HG02798 (cell line): ENCODE measurements at regions not wholly inside any gene's neighbourhood (a gene's known extent, or its start where the extent isn't known, plus 50 kb on each side); places are given as distances from the start of the nearest gene placed in this dataset.
"Not testable (repeated sequence)": the region's sequence is repeated elsewhere in the genome, so short reads cannot be mapped to it uniquely, and the experiment has no call there.

Experiments
- ATAC-seq: cut with Tn5 transposase; IDR thresholded peaks from one replicate; pipeline ENCODE4 v1.9.1; 2021; ENCODE audit warnings: mild to moderate bottlenecking; ENCODE audit not compliant: unreplicated experiment, poor library complexity

DNA sequence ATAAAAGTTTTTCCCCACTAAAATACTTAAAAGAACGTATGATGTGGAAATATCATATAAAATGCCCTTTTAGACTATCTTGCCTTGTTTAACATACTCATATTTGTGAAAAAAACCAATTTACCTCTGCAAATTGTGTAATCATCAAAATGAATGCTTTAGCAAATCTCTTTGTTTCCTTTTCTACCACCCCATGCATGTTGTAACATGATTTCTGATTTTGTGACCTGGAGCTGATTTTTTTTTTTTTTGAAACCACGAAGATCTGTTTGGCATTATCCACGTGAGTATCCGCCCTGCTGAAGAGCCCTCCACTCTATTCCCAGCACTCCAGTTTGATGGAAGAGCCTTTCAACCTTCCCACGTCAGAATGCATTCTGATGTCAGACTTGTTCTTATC is 245.8 kb upstream of the NBEA start:
- no peak for ATAC-seq

DNA sequence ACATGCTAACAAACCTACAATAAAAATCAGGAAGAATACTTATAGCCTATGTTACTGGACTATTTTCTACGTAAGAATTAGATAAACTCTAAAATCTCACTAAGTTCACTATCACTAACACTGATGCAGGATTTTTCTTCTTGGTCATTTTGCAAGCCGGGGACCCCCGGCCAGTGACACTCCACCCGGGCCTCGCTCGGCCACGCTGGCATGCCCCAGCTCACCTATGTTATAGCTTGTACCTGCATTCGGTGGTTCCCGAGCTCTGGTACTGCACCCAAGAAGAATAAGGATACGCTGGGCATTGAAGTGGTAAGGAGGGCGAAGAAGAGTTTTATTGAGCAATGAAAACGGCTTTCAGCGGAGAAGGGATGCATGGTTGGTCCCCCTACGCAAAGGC is 245.3 kb upstream of the NBEA start:
- ATAC-seq = no peak

GRCh38 chr13:34698945-34699344 is 243.1 kb upstream of the NBEA start:
- no peak for ATAC-seq

DNA sequence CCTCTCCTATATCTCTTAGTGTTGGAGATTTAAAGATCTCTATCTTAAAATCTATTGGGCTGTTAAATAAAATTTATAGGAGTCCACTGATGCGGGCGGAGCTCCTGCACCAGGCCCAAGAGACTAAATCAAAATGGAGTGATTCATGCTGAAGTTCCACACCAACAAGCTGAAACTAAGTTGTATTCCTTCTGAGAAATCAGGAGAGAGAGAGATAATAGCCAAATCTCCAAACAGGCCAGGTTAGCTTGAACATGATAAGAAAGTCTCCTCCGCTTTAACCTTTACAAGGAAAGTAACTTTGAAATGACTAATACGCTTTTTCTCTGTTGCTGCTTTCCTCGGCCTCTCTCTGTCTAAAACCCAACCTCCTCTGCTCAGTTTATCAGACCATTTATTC is 241.9 kb upstream of the NBEA start:
- ATAC-seq = no peak

GRCh38 chr13:34701919-34702318 is 240.2 kb upstream of the NBEA start:
- ATAC-seq = no peak

- ATAC-seq = no peak
Measured at GRCh38 chr13:34708566-34709313, 233.3 kb upstream of the NBEA start.

GRCh38 chr13:34719060-34719875 is 222.8 kb upstream of the NBEA start:
- no peak for ATAC-seq

DNA sequence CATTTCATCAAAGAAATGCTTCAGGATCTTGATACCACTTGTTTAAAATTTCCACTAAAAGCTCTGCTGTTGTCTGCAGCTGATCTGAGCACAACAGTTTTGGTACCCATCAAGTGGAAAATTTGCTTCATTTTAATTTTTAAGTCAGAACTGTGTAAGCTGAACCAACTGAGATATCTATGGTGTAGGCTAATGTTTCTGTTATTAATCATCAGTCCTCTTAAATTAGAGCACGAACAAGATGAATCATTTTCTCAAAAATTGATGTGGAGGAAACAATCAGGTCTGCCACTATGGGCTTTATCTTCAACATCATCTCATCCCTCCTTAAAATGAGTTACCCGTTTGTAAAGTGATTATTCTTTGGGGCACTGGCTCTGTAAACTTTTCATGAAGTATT is 221.5 kb upstream of the NBEA start:
- ATAC-seq = no peak

- ATAC-seq = no peak
Measured at GRCh38 chr13:34721631-34722595, 220.2 kb upstream of the NBEA start.

DNA sequence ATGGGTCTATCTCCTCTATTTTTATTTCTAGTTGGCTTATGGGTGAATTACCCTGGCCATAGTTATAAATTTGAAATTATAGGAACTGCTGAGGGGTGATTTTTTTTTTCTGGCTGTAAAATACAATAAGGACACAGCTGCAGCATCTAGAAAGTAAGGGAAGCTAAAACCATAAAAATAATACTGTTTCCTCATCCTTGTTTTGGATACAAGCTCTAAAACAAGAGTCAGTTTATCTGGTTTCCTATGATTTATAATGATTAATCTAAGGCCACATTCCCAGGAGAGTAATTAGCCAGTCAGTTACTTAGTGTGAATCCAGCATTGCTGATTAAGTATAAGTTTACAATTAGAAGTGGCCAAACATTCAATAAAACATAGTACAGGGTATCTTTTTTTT is 219.1 kb upstream of the NBEA start:
- ATAC-seq = no peak

DNA sequence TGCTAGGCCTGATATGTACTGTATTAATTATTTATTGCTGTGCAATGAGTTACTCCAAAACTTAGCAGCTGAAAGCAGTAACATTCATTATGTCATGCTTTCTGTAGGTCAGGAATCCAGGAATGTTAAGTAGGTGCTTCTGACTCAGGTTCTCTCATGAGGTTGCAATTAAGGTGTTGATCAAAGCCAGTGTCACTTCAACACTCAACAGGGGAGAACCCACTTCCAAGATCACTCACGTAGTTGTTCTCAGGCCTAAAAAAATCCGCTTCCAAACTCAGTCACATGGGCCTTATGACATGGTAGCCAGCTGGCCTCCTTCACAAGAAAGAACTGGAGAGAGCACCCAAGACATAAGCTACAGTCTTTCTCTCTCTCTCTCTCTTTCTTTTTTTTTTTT is 211.1 kb upstream of the NBEA start:
- no peak for ATAC-seq

DNA sequence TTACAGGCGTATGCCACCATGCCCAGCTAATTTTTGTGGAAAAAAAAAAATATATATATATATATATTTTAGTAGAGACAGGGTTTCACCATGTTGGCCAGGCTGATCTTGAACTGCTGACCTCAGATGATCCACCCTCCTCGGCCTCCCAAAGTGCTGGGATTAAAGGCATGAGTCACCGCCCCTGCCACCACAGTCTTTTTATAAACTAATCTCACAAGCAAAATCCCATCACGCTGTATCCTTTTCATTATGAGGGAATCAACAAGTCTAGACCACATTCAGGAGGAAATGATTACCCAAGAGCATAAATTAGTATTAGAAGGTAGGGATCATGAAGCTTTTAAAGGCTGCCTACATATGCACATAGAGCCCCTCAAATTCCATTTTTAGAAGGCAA is 210.6 kb upstream of the NBEA start:
- no peak for ATAC-seq

- no peak for ATAC-seq
Measured at GRCh38 chr13:34733721-34734120, 208.3 kb upstream of the NBEA start.

DNA sequence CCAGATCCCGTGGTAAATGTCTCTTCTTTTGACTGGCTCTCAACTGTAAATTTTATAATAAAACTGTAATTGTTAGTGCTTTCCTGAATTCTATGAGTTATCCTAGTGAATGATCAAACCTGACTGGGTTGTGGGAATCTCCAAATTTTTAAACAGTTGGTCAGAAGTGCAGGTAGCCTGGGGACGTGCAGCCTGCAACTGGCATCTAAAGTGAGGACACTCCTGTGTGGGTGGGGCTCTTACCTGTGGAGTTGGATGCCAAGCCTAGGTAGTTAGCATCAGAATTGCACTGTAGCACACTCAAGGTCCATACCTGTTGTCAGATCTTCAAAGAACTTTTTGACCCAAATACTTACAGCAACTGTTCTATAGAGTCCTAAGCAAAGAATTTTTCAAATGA is 207.1 kb upstream of the NBEA start:
- no peak for ATAC-seq

DNA sequence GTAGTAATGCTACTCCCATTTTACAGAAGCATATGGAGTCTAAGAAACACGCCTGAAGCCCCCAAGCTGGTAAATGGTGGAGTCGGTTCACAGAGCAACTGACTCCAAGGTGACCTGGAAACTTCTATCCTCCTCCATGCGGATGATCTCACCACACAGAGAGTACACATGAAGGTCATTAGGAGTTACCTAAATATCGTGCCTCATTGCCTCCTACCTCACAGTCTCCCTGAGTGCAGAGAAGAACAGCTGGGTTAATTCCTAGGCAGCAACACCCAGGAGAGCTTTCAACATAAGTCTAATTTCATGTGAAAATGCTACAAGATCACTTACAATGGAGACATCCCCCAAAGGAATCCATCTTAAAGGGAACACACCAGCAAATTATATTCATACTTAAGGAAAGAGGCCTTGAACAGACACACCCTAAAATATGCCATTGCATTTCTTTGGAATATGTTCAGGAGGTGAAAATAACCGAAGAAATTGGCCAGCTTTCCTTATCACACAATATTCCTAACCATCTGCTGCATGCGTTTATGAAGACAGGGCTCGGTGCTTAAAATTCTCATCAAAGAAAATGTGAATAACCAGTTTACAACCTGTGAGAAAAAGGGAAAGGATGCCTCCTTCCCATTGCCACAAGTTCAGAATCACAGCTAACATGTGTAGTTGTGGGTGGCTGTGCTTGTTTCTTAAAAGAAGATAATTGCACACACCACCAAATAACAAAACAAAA is 203.6 kb upstream of the NBEA start:
- no peak for ATAC-seq

DNA sequence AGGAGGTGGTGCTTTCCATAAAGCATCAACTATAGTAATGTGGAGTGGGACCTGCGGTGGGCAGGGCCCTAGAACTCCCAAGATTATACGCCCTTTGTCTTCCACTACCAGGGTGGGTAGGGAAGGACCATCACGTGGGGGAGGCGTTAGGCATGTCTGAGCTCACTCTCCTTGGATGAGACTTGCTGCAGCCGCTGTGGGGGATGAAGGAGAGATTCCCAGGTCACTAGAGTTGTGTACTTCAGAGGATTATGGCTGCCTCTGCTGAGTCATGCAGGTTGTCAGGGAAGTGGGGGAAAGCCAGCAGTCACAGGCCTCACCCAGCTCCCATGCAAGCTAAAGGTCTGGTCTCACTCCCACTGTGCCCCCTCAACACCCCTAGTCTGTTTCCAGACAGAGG is 195.0 kb upstream of the NBEA start:
- not testable (repeated sequence) for ATAC-seq

DNA sequence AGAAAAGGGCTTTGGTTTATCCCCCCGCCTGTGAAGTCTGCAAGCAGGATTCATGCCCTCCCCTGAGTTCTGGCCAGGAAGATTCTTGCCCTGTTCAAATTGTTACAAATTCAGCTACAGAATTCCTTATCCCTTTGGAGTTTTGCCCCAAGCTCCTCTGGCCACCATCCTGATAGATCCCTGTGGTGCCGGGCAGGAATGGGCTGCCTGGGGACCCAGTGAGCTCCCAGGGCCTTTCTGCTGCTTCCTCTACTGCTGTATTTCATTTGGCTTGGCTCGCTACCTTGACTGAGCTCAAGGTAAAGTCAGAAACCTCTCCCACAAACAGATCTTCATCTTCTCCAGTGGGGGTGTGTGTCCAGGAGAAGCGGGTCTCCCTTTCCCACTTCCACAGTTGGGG is 194.6 kb upstream of the NBEA start:
- no peak for ATAC-seq

- peak; percentile 35 for ATAC-seq
Measured at GRCh38 chr13:34748073-34748472, 194.0 kb upstream of the NBEA start.

- ATAC-seq = peak; percentile 28
Measured at GRCh38 chr13:34748596-34748995, 193.5 kb upstream of the NBEA start.

- ATAC-seq = no peak
Measured at GRCh38 chr13:34749046-34749445, 193.0 kb upstream of the NBEA start.
